Osteocyte (in vitro differentiated cells): ENCODE measurements at regions not wholly inside any gene's neighbourhood (a gene's known extent, or its start where the extent isn't known, plus 50 kb on each side); places are given as distances from the start of the nearest gene placed in this dataset.

Experiments
- DNase-seq: peaks from one replicate; pipeline ENCODE4 v3.0.0; 2021; ENCODE audit warnings: mixed read lengths; ENCODE audit not compliant: unreplicated experiment; ENCODE audit errors: extremely low spot score
- H3K27ac Mint-ChIP-seq: one replicate; pipeline ENCODE4 v1.8.0; 2021; ENCODE audit warnings: mild to moderate bottlenecking, mixed read lengths; ENCODE audit not compliant: unreplicated experiment
- H3K27me3 Mint-ChIP-seq: one replicate; pipeline ENCODE4 v1.8.0; 2021; ENCODE audit warnings: mixed read lengths; ENCODE audit not compliant: unreplicated experiment
- H3K36me3 Mint-ChIP-seq: one replicate; pipeline ENCODE4 v1.8.0; 2021; ENCODE audit warnings: mixed read lengths; ENCODE audit not compliant: unreplicated experiment
- H3K4me1 Mint-ChIP-seq: one replicate; pipeline ENCODE4 v1.8.0; 2021; ENCODE audit warnings: mixed read lengths; ENCODE audit not compliant: unreplicated experiment
- H3K4me3 Mint-ChIP-seq: one replicate; pipeline ENCODE4 v1.8.0; 2021; ENCODE audit warnings: mild to moderate bottlenecking, moderate library complexity, mixed read lengths; ENCODE audit not compliant: unreplicated experiment
- H3K9me3 Mint-ChIP-seq: one replicate; pipeline ENCODE4 v1.8.0; 2021; ENCODE audit warnings: mixed read lengths; ENCODE audit not compliant: unreplicated experiment
- TF ChIP-seq, protein P1 (sequence below): fragments of 200-600 bp; sonication (generic); IDR thresholded peaks from 2 replicates; pipeline ENCODE4 v1.5.0; 2021; ENCODE audit warnings: antibody characterized with exemption, mild to moderate bottlenecking, moderate library complexity

DNA sequence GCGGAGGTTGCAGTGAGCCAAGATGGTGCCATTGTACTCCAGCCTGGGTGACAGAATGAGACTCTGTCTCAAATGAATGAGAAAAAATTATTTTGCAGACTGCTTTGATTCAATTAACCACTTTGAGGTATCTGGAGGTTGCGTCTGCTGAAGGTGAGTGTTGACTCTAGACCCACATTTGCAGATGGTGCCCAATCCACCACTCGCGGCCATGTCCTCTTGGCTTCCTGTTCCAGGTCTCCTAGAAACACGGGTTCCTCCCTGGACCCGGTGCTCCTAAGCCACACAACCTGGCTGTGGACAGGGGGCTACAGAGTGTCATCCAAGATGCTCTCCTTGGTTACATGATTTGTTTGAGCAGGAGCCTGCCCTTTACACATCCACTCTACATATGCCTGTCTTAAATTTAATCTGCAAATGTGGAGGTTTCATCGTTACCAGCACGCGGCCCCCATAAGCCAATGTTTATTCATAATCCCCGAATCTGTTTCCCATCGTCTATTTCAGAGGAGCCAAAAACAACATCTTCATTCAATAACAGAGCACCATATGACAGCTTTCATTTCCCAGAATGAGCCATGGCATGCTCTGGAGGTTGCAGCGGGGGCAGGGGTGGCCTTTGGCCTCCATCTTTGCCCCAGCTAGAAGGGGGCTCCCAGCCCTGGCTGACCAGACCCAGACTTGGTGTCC, 377.2 kb downstream of the CTTN start:
- TF ChIP-seq, protein P1, sequence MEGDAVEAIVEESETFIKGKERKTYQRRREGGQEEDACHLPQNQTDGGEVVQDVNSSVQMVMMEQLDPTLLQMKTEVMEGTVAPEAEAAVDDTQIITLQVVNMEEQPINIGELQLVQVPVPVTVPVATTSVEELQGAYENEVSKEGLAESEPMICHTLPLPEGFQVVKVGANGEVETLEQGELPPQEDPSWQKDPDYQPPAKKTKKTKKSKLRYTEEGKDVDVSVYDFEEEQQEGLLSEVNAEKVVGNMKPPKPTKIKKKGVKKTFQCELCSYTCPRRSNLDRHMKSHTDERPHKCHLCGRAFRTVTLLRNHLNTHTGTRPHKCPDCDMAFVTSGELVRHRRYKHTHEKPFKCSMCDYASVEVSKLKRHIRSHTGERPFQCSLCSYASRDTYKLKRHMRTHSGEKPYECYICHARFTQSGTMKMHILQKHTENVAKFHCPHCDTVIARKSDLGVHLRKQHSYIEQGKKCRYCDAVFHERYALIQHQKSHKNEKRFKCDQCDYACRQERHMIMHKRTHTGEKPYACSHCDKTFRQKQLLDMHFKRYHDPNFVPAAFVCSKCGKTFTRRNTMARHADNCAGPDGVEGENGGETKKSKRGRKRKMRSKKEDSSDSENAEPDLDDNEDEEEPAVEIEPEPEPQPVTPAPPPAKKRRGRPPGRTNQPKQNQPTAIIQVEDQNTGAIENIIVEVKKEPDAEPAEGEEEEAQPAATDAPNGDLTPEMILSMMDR: no peak
- Mint-ChIP-seq H3K4me3 (no peak overlapping the region), H3K4me1 (no peaks in the 10 kb centered on the region), H3K27me3 (no peaks in the 10 kb centered on the region), H3K36me3 (no peaks in the 10 kb centered on the region), H3K27ac (no peak overlapping the region), H3K9me3 (peaks cover 8% of the 10 kb centered on the region)
- no peak for DNase-seq

GRCh38 chr11:70776914-70777532, 378.7 kb downstream of the CTTN start:
- TF ChIP-seq, protein P1: no peak
- no peak for DNase-seq
- Mint-ChIP-seq H3K27ac (no peak overlapping the region), H3K4me1 (no peaks in the 10 kb centered on the region), H3K27me3 (no peaks in the 10 kb centered on the region), H3K4me3 (no peak overlapping the region), H3K9me3 (peaks cover 8% of the 10 kb centered on the region), H3K36me3 (no peaks in the 10 kb centered on the region)

- Mint-ChIP-seq H3K27me3 (no peaks in the 10 kb centered on the region), H3K4me1 (no peaks in the 10 kb centered on the region), H3K27ac (no peak overlapping the region), H3K4me3 (no peak overlapping the region), H3K9me3 (peaks cover 2% of the 10 kb centered on the region), H3K36me3 (no peaks in the 10 kb centered on the region)
- no peak for DNase-seq
- TF ChIP-seq, protein P1: no peak
Observed at GRCh38 chr11:70778883-70779282, 380.6 kb downstream of the CTTN start.

- Mint-ChIP-seq H3K36me3 (no peaks in the 10 kb centered on the region), H3K4me3 (no peak overlapping the region), H3K27ac (no peak overlapping the region), H3K9me3 (no peaks in the 10 kb centered on the region), H3K4me1 (no peaks in the 10 kb centered on the region), H3K27me3 (no peaks in the 10 kb centered on the region)
- no peak for DNase-seq
- TF ChIP-seq, protein P1: no peak
Observed at GRCh38 chr11:70779433-70780245, 381.3 kb downstream of the CTTN start.

DNA sequence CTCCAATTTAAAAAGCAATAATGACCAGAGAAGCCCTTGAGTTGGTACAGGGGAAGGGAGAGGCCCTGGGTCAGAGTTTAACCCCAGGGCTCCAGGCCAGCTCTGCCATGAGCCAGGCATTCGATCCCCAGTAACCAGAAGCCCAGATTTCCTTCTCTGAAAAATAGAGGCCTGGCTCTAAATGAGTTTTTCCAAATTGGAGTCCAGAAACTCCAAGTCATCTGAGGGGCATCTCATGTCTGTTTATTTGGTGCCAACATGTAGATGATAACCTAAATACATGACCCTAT, 381.9 kb downstream of the CTTN start:
- Mint-ChIP-seq H3K4me1 (no peaks in the 10 kb centered on the region), H3K9me3 (no peaks in the 10 kb centered on the region), H3K27ac (no peak overlapping the region), H3K27me3 (no peaks in the 10 kb centered on the region), H3K36me3 (no peaks in the 10 kb centered on the region), H3K4me3 (no peak overlapping the region)
- TF ChIP-seq, protein P1: no peak
- no peak for DNase-seq
